Epithelial cell of esophagus (primary cell): ENCODE measurements at regions not wholly inside any gene's neighbourhood (a gene's known extent, or its start where the extent isn't known, plus 50 kb on each side); places are given as distances from the start of the nearest gene placed in this dataset.

ENCODE experiments used
- DNase-seq: peaks from one replicate; pipeline ENCODE4 v3.0.0; 2010; ENCODE audit warnings: low read depth
- H3K4me3 ChIP-seq: 2 replicates; pipeline ENCODE4 v1.5.1; 2011; ENCODE audit warnings: mild to moderate bottlenecking, low read length, control low read depth
- TF ChIP-seq, protein P1 (sequence below): IDR thresholded peaks from 2 replicates; pipeline ENCODE4 v1.5.1; 2011; ENCODE audit warnings: low read depth, mild to moderate bottlenecking, low read length, control low read depth, inconsistent platforms; ENCODE audit not compliant: insufficient read depth; ENCODE audit errors: missing control alignments

DNA sequence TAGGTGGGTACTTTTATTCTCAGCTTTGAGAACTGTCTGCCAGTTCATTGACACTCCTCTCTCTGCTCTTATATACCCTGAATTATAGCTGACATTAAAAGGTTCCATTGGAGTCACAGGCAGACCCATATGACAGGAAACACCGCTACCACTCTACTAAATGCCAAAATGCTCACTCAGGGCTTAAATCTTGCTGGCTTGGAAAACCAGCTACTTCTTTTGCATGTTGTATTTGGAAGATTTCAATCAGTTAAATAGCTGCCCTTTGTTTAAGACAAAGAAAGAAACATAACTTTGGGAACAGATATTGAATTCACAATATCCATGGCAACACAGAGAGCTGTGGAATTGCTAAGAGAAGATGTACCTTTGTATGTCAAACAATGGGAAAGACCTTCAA lies 876.5 kb downstream of the USP25 start:
- TF ChIP-seq, protein P1, sequence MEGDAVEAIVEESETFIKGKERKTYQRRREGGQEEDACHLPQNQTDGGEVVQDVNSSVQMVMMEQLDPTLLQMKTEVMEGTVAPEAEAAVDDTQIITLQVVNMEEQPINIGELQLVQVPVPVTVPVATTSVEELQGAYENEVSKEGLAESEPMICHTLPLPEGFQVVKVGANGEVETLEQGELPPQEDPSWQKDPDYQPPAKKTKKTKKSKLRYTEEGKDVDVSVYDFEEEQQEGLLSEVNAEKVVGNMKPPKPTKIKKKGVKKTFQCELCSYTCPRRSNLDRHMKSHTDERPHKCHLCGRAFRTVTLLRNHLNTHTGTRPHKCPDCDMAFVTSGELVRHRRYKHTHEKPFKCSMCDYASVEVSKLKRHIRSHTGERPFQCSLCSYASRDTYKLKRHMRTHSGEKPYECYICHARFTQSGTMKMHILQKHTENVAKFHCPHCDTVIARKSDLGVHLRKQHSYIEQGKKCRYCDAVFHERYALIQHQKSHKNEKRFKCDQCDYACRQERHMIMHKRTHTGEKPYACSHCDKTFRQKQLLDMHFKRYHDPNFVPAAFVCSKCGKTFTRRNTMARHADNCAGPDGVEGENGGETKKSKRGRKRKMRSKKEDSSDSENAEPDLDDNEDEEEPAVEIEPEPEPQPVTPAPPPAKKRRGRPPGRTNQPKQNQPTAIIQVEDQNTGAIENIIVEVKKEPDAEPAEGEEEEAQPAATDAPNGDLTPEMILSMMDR, result no peak
- no peak overlapping the region for H3K4me3 ChIP-seq
- no peak for DNase-seq

DNA sequence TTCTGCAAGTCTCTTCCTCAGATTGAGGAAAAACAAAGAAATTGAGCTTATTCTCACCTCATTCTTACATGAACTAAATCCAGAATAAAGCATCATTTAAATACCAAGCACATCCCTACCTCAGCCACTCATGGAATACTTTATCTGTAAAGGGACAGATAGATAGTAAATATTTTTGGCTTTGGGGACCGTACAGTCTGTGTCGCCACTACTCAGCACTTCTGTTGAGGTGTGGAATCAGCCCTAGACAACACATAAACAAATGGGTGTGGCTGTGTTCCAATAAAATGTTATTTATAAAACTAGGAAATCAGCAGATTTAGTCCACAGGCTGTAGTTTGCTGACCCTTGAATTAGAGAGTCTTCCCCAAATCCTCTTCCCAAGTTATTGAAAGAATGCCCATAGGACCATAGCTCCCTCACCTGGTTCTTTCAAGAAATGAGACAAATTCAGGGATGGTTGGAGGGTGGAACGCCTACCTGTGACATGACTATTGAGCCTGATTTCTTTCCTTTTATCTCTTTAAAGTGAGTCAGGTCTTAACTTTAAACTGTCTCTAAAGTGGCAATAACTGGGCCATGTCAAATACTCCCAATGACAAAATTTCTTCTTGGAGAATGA lies 878.5 kb downstream of the USP25 start:
- no peak overlapping the region for H3K4me3 ChIP-seq
- peak; percentile 49 for DNase-seq
- TF ChIP-seq, protein P1, result peak; percentile 71

DNA sequence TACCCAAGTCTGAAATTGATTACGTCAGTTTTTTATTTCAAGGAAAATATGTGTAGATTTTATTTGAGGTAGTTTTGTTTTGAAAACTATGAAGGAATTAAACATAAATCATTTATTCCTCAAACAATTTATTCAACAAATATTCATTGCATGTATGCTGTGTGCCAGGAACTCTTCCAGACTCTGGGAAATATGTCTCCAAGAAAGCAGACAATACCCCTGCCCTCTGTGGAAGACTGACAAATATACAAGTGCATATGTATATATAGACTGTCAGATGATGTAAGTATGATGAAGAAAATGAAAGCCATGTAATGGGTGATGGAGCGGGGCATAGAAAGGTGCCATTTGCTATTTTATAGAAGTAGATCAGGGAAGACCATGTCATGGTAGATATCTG lies 889.5 kb downstream of the USP25 start:
- TF ChIP-seq, protein P1, result no peak
- H3K4me3 ChIP-seq, result no peak overlapping the region

DNA sequence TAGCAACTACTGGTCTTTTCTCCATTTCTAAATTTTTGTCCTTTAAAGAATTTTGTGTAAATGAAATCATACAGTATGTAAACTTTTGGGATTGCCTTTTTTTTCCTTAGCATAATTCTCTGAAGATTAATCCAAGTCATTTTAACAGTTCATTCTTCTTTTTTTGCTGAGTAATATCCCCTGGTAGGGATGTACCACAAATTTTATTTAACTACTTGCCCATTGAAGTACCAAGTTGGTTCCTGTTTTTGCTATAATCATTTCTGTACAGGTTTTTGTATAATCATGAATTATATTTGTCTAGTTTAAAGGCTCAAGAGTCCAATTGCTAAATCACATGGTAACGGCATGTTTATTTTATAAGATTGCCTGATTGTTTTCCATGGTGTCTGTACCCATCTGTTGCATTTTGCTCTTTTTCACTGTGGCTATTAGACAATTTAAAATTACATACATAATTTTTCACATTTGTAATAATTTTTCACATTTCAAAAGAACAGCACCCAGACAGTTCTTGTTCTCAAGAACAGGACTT lies 891.1 kb downstream of the USP25 start:
- DNase-seq, result no peak
- TF ChIP-seq, protein P1, result no peak
- no peak overlapping the region for H3K4me3 ChIP-seq

More for the DNA sequence above, 889.5 kb downstream of the USP25 start:
- no peak for DNase-seq

DNA sequence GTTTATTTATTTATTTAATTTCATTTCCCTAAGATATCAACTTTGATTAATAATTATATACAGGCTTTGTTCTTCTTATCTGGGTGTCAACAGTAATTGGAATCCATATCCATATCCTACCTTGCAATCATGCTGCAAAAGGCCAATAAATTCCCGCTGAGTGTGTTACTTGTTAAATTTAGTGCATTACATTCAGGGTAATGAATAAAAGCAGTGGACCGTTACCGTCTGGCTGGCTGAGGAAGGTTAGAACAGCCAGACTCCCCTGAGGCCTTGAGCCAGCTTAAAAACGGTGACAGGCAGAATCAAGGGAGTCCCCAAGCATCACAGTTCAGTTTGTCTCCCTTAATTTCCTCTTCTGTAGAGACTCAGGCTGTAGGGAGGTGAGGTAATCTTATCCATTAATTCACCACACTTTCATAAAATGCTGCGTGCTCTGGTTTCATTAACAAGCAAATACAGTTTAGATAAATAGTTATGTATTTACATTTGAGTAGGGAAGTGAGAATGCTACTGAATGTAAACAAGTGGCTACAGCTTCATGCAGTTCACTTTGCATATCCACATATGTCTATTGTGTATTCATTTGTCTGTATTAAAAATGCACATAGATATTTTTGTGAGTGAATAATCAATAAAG lies 888.2 kb upstream of the CXADR start:
- no peak overlapping the region for H3K4me3 ChIP-seq
- DNase-seq, result no peak

DNA sequence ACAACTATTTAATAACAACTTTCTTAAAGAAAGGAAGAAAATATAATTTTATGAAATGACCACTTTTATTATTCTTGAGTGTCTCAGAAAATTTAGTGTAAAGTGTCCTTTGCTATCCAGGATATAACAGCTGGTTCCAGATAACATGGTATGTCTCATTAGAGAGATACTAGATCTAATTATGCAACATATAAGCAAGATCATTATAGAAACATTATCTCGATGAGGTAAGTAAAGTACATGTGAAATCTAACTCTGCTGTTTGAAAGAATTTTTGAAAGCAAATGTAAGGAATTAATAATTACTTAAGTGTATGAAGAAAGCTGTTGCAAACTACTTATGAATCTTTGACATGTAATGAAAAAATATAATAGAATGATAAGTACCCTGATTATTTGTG lies 887.4 kb upstream of the CXADR start:
- DNase-seq, result no peak
- no peak overlapping the region for H3K4me3 ChIP-seq
- TF ChIP-seq, protein P1, result no peak

More for the DNA sequence above, 888.2 kb upstream of the CXADR start:
- TF ChIP-seq, protein P1, result no peak
